Thyroid gland (tissue), 4 donors: ENCODE measurements at regions not wholly inside any gene's neighbourhood (a gene's known extent, or its start where the extent isn't known, plus 50 kb on each side); places are given as distances from the start of the nearest gene placed in this dataset.

Experiments
- POLR2A ChIP-seq, 2 donors: fragments of 450-650 bp; IDR thresholded peaks; one replicate each; pipeline ENCODE4 v1.6.1; 2017; ENCODE audit warnings: antibody characterized with exemption in 2 of 2, mild to moderate bottlenecking in 2 of 2, moderate library complexity in 1 of 2
- TF ChIP-seq, protein P1 (sequence below), 6 experiments: fragments of 200-600 bp in 3 of 6; fragments of 450-650 bp in 3 of 6; sonication (generic) in 3 of 6; IDR thresholded peaks; one replicate each; pipeline ENCODE4 v1.5.1; 2016 to 2019; ENCODE audit warnings: antibody characterized with exemption in 6 of 6, mild to moderate bottlenecking in 2 of 6, inconsistent platforms in 1 of 6, moderate library complexity in 1 of 6

DNA sequence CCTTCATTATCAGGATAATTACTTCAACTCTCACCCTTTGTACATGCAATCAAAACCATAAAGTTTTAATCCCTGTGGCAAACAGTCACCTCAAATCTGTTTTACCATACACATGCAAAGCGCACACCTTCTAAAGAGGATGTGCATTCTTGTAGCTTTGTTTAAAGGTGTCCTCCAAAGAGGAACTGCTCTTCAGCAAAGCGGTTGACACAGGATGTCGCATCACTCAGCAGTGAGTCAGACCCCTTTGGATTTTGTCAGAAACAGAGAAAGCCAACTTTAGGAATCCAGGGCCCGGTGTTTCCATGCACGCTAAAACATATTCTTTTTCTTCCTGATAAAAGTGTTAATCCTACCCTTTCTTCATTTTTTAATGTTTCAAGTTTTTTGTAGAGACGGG, 268.3 kb upstream of the ARID1B start:
- TF ChIP-seq, protein P1, sequence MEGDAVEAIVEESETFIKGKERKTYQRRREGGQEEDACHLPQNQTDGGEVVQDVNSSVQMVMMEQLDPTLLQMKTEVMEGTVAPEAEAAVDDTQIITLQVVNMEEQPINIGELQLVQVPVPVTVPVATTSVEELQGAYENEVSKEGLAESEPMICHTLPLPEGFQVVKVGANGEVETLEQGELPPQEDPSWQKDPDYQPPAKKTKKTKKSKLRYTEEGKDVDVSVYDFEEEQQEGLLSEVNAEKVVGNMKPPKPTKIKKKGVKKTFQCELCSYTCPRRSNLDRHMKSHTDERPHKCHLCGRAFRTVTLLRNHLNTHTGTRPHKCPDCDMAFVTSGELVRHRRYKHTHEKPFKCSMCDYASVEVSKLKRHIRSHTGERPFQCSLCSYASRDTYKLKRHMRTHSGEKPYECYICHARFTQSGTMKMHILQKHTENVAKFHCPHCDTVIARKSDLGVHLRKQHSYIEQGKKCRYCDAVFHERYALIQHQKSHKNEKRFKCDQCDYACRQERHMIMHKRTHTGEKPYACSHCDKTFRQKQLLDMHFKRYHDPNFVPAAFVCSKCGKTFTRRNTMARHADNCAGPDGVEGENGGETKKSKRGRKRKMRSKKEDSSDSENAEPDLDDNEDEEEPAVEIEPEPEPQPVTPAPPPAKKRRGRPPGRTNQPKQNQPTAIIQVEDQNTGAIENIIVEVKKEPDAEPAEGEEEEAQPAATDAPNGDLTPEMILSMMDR (IDR thresholded peaks at IDR 0.05) = no peak
- TF ChIP-seq POLR2A (IDR thresholded peaks at IDR 0.05) = no peak
